ENCODE measurements at regions not wholly inside any gene's neighbourhood (a gene's known extent, or its start where the extent isn't known, plus 50 kb on each side); places are given as distances from the start of the nearest gene placed in this dataset.

DNA sequence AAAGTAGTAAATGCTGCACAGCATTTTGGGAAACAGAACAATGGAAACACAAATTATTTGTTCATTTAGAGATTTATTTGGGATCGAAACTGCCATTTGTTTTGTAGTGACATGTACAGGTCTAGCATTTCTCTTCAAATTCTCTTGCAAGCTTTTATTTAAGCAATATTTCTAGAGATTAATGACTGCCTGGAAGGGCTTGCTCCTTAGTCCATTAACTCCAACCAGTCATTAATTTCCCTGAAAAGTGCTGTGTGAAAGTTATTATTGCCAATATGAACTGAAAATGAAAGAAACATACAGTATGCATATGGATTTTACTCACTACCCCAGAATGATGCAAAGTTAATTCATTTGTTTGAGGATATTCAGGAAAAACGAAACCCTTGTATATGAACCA lies 1349.6 kb upstream of the FLRT2 start:
- no peaks in the 10 kb centered on the region for H3K36me3 Mint-ChIP-seq
- no peaks in the 10 kb centered on the region for H3K4me1 Mint-ChIP-seq
- DNase-seq (no peak), ATAC-seq (no peak)
- H3K9me3 Mint-ChIP-seq (ENCODE audit: low read depth), result peaks cover 18% of the 10 kb centered on the region
- CTCF ChIA-PET, result no interaction called here
- no peak overlapping the region for H3K4me3 Mint-ChIP-seq
- H3K27me3 Mint-ChIP-seq, result no peaks in the 10 kb centered on the region
- H3K27ac Mint-ChIP-seq, result no peak overlapping the region

DNA sequence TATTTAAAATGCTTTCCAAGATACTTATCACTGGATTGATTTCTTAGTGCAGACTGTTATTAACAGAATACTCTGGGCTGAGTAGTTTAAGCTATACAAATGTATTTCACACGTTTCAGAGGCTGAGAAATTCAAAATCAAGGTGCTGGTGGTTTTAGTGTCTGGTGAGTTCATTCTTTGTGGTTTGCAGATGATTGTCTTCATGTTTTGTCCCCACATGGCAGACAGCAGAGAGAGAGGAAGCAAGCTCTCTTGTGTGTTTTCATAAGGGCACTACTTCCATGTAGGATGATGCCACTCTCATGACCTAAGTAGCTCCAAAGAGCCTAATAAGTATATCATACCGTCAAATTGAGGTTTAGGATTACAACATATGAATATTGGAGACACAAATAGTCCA lies 1348.9 kb upstream of the FLRT2 start:
- H3K27me3 Mint-ChIP-seq, result no peaks in the 10 kb centered on the region
- CTCF ChIA-PET, result no interaction called here
- no peak overlapping the region for H3K27ac Mint-ChIP-seq
- DNase-seq (no peak), ATAC-seq (no peak)
- H3K4me1 Mint-ChIP-seq, result no peaks in the 10 kb centered on the region
- H3K9me3 Mint-ChIP-seq (ENCODE audit: low read depth), result peaks cover 19% of the 10 kb centered on the region
- no peak overlapping the region for H3K4me3 Mint-ChIP-seq
- H3K36me3 Mint-ChIP-seq, result no peaks in the 10 kb centered on the region

DNA sequence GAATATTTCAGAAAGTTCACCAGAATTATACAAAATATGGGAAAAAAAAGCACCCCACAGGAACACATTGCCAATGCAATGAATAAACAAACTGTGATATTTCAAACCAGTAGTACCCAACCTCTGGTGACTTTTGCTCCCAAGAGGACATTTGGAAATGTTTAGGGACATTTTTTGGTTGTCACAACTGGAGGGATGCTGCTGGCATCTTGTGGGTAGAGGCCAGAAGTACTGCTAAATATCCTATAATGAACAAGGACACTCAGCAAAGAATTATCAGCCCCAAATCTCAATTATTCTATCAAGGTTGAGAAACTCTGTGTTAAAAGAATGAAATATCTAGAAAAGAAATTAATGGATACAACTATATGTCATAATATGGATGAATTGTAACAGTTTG lies 1334.4 kb upstream of the FLRT2 start:
- Mint-ChIP-seq H3K36me3 (no peaks in the 10 kb centered on the region), H3K4me1 (no peaks in the 10 kb centered on the region), H3K4me3 (no peak overlapping the region), H3K9me3 (ENCODE audit: low read depth) (peaks cover 8% of the 10 kb centered on the region), H3K27me3 (no peaks in the 10 kb centered on the region), H3K27ac (no peak overlapping the region)
- DNase-seq (no peak), ATAC-seq (no peak)
- CTCF ChIA-PET, result no interaction called here

DNA sequence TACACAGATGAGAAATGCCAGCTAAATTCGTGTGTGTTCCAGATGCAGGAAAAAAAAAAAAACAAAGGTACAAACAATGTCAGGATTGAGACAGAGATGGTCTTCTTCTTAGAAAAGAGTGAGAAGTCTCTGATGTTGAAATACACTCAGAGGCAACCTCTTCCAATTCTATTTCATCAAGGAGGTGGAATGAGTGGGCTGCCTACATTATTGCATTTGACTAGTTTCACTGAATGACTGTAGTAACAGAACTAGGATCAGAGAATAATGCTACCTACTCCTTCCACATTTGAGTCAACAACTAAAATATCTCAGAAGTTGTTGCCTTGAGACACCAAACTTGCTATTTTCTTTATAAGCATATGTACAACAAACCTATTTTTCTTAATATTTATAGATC lies 1332.2 kb upstream of the FLRT2 start:
- Mint-ChIP-seq H3K4me1 (no peaks in the 10 kb centered on the region), H3K4me3 (no peak overlapping the region), H3K36me3 (no peaks in the 10 kb centered on the region), H3K27ac (no peak overlapping the region), H3K27me3 (no peaks in the 10 kb centered on the region), H3K9me3 (ENCODE audit: low read depth) (peaks cover 8% of the 10 kb centered on the region)
- CTCF ChIA-PET, result no interaction called here
- DNase-seq (no peak), ATAC-seq (no peak)

DNA sequence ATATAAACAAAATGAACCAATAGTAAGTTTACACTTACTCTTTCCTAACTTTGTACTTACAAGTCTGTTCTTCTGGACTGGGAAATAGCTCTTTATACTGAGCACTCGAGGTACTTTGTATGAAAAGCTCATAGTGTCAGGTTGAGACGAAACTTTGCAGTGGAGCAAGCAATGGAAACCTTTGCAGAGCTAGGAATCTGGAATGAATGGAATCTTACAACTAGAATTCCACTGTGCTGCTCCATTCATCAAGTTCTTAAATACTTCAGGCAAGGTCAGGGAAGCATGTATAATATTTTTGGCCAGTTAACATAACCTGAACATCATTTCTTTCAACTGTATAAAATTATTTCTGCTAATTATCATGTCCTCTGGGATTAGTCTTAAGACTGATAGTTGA lies 1327.5 kb upstream of the FLRT2 start:
- H3K4me3 Mint-ChIP-seq, result no peak overlapping the region
- ATAC-seq, result no peak
- H3K9me3 Mint-ChIP-seq (ENCODE audit: low read depth), result peaks cover 9% of the 10 kb centered on the region
- no peak overlapping the region for H3K27ac Mint-ChIP-seq
- CTCF ChIA-PET, result no interaction called here
- no peaks in the 10 kb centered on the region for H3K27me3 Mint-ChIP-seq
- no peaks in the 10 kb centered on the region for H3K4me1 Mint-ChIP-seq
- no peaks in the 10 kb centered on the region for H3K36me3 Mint-ChIP-seq
- DNase-seq, result no peak

DNA sequence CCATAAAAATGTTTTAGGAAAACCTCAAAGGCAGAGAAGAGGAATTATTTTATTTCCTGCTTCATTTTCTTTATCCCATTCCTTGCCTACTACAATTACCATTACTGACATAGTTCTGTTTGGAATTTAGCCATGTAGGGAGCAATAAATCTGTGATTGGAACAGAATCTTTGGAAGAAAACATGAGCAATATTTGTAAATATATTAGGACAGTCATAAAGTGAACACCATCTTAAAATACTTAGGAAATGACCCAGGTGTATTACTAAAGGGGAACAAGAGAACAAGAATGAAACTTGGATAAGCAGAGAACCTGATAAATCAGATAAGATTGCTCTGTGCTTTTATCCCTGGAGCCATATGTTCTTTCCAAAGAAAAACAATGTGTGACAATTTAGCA lies 1326.0 kb upstream of the FLRT2 start:
- no peaks in the 10 kb centered on the region for H3K36me3 Mint-ChIP-seq
- no peak overlapping the region for H3K4me3 Mint-ChIP-seq
- H3K9me3 Mint-ChIP-seq (ENCODE audit: low read depth), result peaks cover 12% of the 10 kb centered on the region
- ATAC-seq (no peak), DNase-seq (no peak)
- CTCF ChIA-PET, result no interaction called here
- no peaks in the 10 kb centered on the region for H3K27me3 Mint-ChIP-seq
- no peaks in the 10 kb centered on the region for H3K4me1 Mint-ChIP-seq
- no peak overlapping the region for H3K27ac Mint-ChIP-seq

DNA sequence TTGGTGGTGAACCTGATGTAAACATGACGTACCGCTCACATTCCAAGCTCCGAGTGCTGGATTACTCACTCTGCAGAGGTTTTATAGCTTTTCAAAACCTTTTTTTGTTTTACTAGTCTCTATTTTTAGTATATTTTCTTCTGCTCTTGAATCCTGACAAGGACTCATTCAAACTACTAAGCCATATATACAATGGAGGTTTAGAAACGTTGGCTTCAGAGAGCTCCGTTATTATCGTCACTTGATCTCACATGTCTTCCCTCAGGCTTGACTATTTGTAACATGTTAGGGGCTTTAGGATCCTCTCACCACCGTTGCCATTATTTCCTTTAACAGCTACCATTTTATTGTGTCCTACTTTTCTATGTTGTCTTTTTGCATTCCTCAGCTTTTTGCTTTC lies 1321.5 kb upstream of the FLRT2 start:
- Mint-ChIP-seq H3K4me3 (no peak overlapping the region), H3K36me3 (no peaks in the 10 kb centered on the region), H3K9me3 (ENCODE audit: low read depth) (peaks cover 18% of the 10 kb centered on the region), H3K4me1 (no peaks in the 10 kb centered on the region), H3K27me3 (no peaks in the 10 kb centered on the region), H3K27ac (no peak overlapping the region)
- CTCF ChIA-PET, result no interaction called here
- DNase-seq, result no peak
- ATAC-seq, result no peak

DNA sequence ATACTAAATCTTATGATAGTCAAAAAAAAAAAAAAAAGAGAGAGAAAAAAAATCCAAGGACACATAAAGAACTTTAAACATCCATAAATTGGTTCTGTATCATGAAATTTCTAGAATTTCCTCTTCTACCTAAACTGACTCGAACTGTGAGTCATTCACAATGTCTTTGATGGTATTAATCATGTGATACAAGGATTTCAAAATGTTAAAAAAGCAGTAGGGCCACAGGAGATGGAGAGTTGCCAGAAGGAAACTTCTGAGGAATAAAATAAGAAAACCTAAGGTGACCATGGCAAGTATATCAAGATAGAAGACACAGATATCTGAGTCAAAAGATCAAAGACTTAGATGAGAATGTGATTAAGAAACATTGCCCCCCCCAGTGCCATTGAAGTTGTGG lies 1320.9 kb upstream of the FLRT2 start:
- CTCF ChIA-PET, result no interaction called here
- Mint-ChIP-seq H3K36me3 (no peaks in the 10 kb centered on the region), H3K4me3 (no peak overlapping the region), H3K4me1 (no peaks in the 10 kb centered on the region), H3K9me3 (ENCODE audit: low read depth) (peaks cover 18% of the 10 kb centered on the region), H3K27me3 (no peaks in the 10 kb centered on the region), H3K27ac (no peak overlapping the region)
- ATAC-seq, result no peak
- no peak for DNase-seq

DNA sequence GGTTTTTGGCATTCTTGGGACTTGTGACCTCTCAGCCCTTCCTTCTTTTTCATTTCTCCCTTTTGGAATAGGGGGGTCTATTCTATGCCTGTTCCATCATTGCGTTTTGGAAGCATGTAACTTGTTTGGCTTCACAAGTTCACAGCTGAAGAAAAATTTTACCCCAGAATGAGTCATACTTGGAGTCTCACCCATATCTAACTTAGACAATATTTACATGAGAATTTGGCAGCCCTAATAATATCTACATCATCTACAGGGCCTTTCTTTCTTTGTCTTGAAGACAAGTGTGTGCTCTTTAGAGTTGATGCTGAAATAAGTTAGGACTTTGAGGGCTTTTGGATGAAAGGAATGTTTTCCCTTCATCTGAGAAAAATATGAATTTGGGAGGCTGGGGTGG lies 1312.9 kb upstream of the FLRT2 start:
- peaks cover 18% of the 10 kb centered on the region for H3K9me3 Mint-ChIP-seq (ENCODE audit: low read depth)
- no peak overlapping the region for H3K27ac Mint-ChIP-seq
- H3K4me1 Mint-ChIP-seq, result no peaks in the 10 kb centered on the region
- DNase-seq, result no peak
- H3K36me3 Mint-ChIP-seq, result no peaks in the 10 kb centered on the region
- H3K4me3 Mint-ChIP-seq, result no peak overlapping the region
- no peaks in the 10 kb centered on the region for H3K27me3 Mint-ChIP-seq
- ATAC-seq, result no peak
- CTCF ChIA-PET, result no interaction called here

DNA sequence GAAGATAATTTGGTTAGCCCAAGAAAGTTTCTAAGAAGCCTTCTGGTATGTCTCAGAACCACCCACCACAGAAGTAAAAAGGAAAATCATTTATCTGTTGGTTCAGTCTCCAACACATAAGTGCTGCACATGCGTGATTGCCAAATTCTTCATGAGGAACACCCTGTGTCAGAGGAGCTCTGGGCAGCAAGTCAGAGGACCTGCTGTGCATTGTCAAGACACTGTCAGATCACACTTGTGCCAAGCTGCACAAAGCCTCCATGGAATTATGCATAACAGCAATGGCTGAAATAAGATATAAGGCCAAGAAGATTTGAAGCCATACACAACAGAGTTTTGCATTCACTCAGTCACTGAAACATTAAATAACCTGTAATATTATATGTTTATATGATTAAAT lies 1304.7 kb upstream of the FLRT2 start:
- H3K4me1 Mint-ChIP-seq, result no peaks in the 10 kb centered on the region
- H3K4me3 Mint-ChIP-seq, result no peak overlapping the region
- no peaks in the 10 kb centered on the region for H3K27me3 Mint-ChIP-seq
- peaks cover 9% of the 10 kb centered on the region for H3K9me3 Mint-ChIP-seq (ENCODE audit: low read depth)
- DNase-seq (no peak), ATAC-seq (no peak)
- CTCF ChIA-PET, result no interaction called here
- no peaks in the 10 kb centered on the region for H3K36me3 Mint-ChIP-seq
- H3K27ac Mint-ChIP-seq, result no peak overlapping the region

DNA sequence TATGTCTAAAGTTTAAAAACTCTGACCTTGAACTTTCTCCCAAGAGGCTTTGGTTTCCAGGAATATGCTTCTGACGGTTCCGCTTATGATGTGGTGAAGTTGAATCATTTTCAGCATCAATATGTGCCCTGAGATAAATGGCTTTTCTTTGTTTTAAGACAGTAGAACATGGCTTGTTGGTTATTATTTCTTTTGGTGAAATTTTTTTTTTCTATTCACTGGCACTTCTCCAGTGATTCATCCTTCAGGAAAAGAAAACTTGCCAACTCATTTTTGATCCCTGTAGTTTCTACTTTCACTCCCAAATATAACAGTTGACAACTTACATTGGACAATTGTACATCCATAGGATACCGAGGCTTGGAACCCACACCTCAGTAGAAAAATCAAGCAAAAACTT lies 1301.2 kb upstream of the FLRT2 start:
- DNase-seq, result no peak
- Mint-ChIP-seq H3K4me3 (no peak overlapping the region), H3K4me1 (no peaks in the 10 kb centered on the region), H3K9me3 (ENCODE audit: low read depth) (peaks cover 7% of the 10 kb centered on the region), H3K27ac (no peak overlapping the region), H3K36me3 (no peaks in the 10 kb centered on the region), H3K27me3 (no peaks in the 10 kb centered on the region)
- ATAC-seq, result no peak
- CTCF ChIA-PET, result no interaction called here

DNA sequence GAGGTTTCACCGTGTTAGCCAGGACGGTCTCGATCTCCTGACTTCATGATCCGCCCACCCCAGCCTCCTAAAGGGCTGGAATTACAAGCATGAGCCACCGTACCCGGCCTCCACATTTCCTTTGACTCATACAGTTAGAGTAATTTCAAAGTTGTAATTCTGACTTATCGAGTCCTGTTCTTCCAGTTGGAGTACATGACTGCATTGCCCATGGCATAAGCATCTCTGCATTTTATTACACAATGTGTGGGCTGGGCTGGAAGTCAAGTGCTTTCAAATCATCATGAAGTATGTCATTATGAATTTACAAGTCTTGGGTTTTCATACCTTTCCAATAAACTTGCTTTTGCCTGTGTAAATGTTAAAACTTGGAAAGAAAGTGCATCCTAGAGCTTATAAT lies 1295.7 kb upstream of the FLRT2 start:
- Mint-ChIP-seq H3K27me3 (no peaks in the 10 kb centered on the region), H3K36me3 (no peaks in the 10 kb centered on the region), H3K4me3 (no peak overlapping the region), H3K4me1 (no peaks in the 10 kb centered on the region), H3K9me3 (ENCODE audit: low read depth) (peaks cover 9% of the 10 kb centered on the region), H3K27ac (no peak overlapping the region)
- ATAC-seq, result no peak
- CTCF ChIA-PET, result no interaction called here
- no peak for DNase-seq

DNA sequence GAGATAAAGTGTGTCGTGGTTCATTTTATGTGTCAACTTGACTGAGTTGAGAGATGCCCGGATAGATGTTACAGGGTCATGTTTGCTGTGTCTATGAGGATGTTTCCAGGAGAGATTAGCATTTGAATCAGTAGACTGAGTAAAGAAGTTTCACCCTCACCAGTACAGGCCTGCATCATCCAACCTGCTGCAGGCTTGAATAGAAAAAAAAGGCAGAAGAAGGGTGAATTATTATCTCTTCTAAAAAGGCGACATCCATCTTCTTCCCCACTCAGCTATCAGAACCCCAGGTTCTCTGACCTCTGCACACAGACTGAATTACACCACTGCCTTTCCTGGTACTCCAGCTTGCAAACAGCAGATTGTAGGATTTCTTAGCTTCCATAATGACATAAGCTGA lies 1293.7 kb upstream of the FLRT2 start:
- Mint-ChIP-seq H3K36me3 (no peaks in the 10 kb centered on the region), H3K4me1 (no peaks in the 10 kb centered on the region), H3K27me3 (no peaks in the 10 kb centered on the region), H3K27ac (no peak overlapping the region), H3K4me3 (no peak overlapping the region), H3K9me3 (ENCODE audit: low read depth) (peaks cover 9% of the 10 kb centered on the region)
- no peak for DNase-seq
- no peak for ATAC-seq
- CTCF ChIA-PET, result no interaction called here

DNA sequence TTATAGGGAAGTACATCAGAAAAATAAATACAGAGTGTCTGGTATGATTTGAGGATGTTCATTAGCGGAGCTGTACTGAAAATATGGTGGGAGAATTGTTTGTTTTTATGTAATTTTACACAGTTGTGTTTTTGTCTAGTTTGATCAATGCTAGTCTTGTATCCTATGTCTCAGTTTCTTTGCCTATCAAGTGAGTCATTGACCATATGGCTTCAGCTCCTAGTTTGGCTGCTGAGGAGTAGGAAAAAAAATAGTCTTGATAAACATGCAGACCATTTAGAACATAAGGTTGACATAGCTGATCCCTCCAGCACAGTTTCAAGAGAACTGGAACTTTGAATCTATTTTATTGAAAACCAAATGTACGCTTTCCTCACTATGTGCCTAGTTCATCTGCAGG lies 1292.1 kb upstream of the FLRT2 start:
- H3K27me3 Mint-ChIP-seq, result no peaks in the 10 kb centered on the region
- H3K9me3 Mint-ChIP-seq (ENCODE audit: low read depth), result peaks cover 9% of the 10 kb centered on the region
- ATAC-seq (no peak), DNase-seq (no peak)
- no peaks in the 10 kb centered on the region for H3K36me3 Mint-ChIP-seq
- no peak overlapping the region for H3K27ac Mint-ChIP-seq
- no peaks in the 10 kb centered on the region for H3K4me1 Mint-ChIP-seq
- H3K4me3 Mint-ChIP-seq, result no peak overlapping the region
- CTCF ChIA-PET, result no interaction called here

DNA sequence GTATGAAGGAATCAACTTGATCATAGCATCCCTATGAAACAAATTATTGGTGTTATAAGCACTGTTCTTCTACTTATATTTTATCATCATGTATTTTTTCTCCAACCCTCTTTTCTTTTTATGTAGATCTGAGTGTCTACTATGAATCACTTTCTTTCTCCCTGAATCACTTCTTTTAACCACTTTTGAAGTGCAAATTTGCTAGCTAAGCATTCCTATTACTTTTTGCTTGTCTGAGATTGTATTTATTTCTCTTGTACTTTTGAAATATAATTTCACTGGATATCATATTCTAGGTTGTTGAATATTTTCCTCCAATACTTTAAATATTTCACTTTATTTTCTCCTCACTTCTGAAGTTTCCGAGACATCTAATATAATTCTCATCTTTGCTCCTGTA lies 1282.3 kb upstream of the FLRT2 start:
- no peak overlapping the region for H3K27ac Mint-ChIP-seq
- no peaks in the 10 kb centered on the region for H3K4me1 Mint-ChIP-seq
- H3K27me3 Mint-ChIP-seq, result no peaks in the 10 kb centered on the region
- ATAC-seq, result no peak
- CTCF ChIA-PET, result no interaction called here
- H3K9me3 Mint-ChIP-seq (ENCODE audit: low read depth), result peaks cover 18% of the 10 kb centered on the region
- H3K4me3 Mint-ChIP-seq, result no peak overlapping the region
- no peak for DNase-seq
- H3K36me3 Mint-ChIP-seq, result no peaks in the 10 kb centered on the region

All from activated CD8-positive, alpha-beta memory T cell treated with anti-CD3 and anti-CD28 coated beads, Interleukin-2, amount 10 ng/mL, durations not matched to agents 7 days and 5 days (primary cell).